CD4-positive, alpha-beta T cell treated with Interleukin-1 beta for 1 hour (primary cell): ENCODE measurements at regions not wholly inside any gene's neighbourhood (a gene's known extent, or its start where the extent isn't known, plus 50 kb on each side); places are given as distances from the start of the nearest gene placed in this dataset.
A peak's percentile ranks its signal among the peaks of the same experiment; 100 is the strongest.
"Not testable (repeated sequence)": the region's sequence is repeated elsewhere in the genome, so short reads cannot be mapped to it uniquely, and the experiment has no call there.

Experiments
- DNase-seq, 2 donors: peaks; one replicate each; pipeline ENCODE4 v3.0.0-alpha.2; 2020 to 2022

DNA sequence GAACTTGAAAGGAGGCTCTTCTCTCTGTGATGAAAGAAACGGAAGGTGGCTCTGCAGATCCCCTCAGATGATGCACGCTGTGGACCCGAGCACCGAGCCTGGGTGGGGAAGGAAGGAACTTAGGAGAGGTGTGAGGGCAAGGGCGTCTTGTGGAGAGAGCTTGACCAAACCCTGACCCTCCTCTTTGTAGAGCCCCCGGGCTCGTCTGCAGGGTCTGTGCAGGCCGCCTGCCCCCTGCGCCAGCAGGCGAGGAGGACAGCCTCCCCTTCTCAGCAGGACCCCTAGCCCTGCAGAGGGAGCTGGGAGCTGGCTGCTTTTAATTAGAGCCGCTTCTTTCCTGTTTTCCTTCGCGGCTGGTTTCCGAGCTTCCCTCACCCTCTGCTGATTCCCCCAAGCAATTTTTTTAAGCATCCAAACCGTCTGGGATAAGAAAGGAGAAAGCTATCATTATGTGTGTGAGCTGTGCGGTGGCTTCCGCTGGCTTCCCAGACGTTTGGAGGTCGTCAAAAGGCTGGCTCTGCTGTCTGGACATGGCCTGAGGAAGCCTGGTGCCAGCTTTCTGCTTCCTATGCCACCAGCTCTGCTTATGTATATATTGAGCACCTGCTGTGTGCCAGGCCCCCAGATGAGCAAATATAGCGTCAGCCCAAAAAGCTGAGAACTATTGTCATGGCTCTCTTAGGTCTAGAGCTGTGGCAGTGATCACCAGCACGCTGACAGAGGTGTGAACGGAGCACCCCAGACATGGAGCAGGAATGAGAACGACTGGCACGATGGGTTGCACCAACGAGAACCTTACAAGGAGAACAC lies 160.2 kb upstream of the IRF2BP2 start:
- DNase-seq: no peak

DNA sequence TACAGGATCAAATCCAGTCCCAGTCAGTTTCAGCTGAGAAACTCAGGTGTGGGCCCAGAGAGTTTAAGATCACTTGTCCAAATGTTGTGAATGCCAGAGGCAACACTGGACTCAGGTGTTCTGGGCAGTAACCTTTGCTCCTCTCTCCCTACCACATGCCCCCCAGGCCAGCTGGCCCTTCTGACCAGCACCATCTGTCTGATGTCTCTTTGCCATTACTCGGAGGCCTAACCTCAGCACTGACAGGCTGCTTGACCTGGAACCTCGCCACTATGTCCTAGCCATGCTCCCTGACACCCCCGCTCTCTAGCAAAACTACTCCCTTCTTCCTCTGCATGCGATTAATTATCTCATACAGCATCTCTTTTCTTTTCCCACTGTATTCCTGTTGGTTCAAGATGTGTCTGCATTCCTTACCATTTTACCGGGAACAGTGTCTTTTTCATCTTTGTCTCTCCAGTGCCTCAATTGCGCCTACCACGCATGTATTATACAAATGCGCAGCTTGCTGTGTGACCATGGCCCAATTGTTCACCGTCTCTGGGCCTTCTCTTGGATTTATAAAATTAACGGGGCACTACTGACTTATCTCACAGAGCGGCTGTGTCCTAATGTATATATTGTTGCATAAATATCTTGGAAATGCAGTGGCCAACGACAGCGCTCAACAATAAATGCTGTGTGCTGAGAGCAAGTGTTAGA lies 159.5 kb upstream of the IRF2BP2 start:
- DNase-seq: no peak

DNA sequence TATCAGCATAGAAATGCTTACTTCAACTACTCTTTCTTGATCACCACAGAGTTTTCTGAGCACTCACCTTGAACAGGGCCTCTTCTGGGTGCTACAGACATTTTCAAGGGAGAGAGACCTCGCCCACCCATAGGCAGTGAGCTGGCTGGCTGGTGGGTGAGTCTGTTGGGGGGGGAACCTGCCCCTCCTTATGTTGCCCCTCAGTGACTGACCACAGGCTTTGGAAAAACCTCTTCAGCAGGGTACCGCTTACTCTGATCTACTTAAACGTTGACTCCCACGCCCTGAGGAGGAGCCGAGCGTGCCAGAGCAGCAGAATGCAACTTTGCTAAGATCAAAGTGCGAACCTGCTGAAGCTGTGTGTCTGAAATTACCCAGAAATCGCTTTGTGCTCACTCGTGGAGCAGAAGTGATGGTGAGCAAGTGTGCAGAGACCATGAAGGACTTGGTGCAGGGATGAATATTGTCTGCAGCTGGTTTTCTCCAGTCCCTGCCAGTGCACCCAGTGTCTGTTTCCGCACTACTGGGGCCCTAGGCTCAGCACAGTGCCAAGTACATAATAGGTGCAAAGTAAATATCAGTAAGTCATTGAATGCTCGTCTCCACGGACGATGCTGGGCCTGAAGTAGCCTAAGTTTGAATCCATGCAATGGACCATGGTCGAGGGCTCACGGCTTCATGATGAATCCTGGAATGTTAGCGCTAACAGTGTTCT lies 158.7 kb upstream of the IRF2BP2 start:
- peak; percentile 27 to 29 for DNase-seq

DNA sequence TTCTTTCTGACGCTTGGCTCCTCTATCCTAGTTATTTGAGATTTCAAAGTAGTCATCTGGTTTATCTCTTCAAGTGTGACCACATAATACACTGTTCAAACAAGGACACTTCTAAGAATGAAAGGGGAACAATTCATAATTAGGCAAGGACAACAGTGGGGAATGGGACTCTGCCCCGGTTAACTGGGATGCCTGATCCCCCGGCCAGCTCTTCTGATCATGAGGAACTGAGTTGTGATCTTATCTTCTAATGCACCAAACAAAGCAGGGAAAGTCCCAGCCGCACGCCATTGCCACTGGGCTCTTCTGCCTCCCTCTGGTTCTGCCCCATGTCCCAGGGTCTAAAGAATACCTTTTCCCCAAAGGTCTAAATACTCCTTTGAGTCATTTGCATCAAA lies 158.2 kb upstream of the IRF2BP2 start:
- DNase-seq: peak; percentile 42 to 44

DNA sequence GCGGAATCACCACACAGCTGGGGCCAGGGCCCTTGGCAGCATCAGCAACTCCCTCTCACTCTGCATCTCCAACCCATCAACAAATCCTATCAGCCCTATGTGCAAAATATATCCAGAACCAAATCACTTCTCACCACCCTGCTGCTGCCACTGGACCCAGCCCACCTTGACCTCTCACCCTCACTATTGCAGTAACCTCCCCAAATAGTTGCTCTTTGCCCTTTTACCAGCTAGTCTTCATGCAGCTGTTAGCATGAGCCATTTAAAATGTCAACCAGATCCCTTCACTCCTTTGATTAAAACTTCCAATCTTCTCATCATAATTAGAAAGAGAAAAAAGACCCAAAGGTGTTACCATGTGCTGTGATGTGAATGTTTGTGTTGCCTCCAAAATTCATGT lies 155.7 kb upstream of the IRF2BP2 start:
- no peak for DNase-seq

DNA sequence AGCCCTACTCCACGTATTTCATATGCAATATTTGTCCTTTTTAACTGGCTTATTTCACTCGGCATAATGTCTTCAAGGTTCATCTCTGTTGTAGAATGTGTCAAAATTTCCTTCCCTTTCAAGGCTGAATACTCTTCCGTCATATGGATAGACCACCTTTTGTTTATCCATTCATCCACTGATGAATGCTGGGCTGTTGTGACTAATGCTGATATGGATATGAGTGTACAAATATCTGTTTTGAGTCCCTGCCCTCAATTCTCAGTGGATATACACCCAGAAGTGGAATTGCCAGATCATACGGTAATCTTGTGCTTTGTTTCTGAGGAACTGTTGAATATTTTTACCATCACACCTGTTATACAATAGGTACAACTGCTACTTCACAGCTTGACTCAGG lies 155.2 kb upstream of the IRF2BP2 start:
- no peak for DNase-seq

DNA sequence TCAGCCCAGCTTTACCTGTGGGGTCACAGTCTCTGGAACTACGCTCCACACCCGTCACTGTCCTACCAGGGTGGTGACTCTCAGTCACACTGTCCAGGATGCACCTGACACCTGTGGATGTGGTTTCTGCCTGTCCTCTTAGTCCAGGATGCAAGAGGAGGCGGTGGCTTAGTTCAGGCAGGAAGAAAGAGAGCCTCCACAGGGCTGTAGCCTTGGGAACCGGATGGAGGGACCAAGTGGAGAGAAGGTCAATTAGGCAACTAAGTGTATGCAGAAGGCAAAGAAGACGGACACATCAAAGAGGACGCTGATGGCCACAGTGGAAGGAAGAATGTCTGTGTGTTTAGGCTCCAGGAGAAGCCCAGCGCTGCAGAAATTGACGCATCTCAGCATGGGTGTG lies 153.9 kb upstream of the IRF2BP2 start:
- DNase-seq: no peak

DNA sequence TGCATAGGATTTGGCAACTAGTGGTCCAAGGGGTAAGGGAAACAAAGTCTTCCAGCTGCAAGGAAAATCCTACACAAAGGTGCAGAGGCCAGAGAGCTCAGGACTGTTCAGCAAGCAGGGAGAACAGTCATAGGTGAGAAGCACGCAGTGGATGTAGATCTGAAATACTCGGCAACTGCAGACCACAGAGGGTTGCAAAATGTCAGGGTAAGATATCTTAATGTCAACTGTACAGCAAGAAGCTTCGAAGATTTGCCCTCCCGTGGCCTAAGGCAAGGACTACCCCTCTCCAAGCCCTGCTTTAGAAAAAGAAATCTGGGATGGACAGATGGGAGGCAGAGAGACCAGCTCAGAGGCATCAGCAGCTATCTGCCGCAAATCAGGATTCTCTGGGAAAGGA lies 153.4 kb upstream of the IRF2BP2 start:
- no peak for DNase-seq

DNA sequence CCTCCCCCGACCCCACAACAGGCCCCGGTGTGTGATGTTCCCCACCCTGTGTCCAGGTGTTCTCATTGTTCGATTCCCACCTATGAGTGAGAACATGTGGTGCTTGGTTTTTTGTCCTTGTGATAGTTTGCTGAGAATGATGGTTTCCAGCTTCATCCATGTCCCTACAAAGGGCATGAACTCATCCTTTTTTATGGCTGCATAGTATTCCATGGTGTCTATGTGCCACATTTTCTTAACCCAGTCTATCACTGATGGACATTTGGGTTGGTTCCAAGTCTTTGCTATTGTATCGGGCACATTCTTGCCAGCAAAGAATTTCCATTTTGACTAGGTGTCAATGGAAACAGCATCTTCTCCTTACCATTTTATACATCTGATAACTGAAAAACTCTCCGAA lies 152.1 kb upstream of the IRF2BP2 start:
- not testable (repeated sequence) for DNase-seq

DNA sequence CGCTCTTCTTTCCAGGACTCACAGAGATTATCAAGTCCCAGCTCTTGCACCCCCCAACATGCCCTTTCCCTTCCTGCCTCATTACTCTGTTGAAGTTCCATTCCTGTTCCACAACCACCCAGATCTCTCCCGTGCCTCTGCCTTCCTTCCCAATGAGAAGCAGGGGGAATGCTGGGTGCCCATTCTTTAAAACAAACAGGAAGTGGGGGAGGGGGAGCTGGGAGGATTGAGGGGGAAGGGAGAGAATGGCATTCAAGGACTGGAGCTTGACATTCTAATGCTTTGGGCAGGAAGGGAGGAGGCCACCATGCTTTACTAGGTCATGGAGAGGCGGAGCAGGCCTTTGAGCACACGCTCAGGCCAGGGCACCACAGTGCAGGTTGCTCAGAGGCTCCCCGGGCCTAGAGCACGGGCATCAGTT lies 150.3 kb upstream of the IRF2BP2 start:
- no peak for DNase-seq

DNA sequence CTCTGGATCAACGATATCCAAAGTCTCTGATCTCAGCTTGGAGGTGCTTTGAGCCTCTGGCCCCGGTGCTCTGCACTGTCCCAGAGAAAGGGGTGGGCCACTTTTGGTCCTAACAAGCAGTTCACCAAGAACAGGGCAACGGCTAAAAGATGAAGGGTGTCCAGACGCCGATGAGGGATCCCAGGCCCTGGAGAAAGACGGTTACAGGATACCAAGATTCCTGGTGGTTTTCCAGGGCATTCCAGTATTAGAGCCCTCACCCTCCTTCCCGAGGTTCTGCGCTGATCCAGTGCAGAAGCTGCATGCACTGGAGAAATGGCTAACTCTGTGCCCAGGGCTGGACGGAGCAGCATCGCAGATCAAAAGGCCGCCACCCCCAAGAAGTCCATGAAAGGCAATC lies 149.9 kb upstream of the IRF2BP2 start:
- no peak for DNase-seq

DNA sequence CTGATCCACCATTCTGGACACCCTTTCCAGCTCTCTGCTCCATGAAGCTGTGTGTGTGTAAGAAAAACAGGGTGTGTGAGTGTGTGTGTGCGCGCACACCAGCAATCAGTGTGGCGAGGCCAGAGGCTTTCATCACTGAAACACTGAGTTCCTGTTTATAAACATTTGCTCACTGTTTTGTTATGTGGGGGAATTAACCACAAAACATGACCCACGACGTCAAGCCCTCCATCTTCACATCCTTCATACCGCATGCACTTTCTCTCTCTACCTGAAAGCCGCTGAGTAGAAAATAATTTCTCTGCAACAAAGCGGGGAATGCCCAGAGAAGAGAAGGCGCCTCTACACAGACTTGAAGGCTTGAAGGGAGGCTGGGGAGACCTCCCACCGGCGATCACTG lies 148.9 kb upstream of the IRF2BP2 start:
- peak; percentile 71 to 73 for DNase-seq

DNA sequence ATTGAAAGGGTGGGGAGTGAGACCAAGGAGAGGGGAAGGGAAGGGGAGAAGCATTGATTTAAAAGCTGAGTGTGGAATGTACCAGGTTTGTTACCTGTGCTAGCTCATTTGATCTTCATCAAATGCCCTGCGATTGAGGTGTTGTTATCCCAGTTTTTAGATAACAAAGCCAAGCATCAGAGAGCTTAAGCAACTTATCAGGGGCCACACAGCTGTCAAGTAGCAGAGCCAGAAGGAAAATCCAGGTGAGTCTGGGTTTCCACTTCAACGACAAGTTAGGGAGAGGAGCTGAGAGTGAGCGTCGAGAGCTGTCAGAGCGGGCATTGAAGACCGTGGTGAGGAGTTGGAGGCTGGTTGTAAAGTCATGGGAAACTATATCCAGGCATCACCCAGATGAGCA lies 146.9 kb upstream of the IRF2BP2 start:
- no peak for DNase-seq

DNA sequence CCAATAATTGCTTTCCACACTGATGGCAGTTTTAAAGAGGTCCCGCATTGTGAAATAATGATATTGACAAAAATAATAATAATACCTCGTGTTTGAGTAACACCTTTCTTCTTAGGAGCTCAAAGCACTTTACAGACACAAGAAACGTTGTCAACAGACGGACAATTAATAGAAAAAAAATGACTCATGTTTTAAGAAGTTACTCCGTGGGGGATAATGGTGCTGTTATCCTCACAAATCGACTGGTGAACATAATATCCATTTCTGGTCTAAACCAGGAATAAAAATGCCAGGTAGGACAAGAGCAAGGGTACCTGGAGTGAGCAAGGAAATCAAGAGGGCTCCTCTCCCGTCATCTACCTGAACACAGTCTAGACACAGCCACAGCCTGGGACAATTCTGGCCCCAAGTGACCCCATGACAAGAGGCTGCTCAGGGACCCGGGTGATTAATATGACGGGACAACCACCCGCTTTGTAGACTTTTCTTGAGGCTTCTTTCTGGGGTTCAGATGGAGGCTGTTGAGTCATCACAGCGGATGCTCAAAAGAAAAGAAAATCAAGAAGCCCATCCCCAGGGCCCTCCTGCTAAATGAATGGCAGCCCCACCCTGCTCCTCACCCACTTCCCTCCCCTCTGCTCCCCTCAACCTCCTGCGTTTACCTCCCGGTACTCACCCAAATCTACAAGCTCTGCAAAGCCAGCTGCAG lies 146.2 kb upstream of the IRF2BP2 start:
- DNase-seq: no peak

DNA sequence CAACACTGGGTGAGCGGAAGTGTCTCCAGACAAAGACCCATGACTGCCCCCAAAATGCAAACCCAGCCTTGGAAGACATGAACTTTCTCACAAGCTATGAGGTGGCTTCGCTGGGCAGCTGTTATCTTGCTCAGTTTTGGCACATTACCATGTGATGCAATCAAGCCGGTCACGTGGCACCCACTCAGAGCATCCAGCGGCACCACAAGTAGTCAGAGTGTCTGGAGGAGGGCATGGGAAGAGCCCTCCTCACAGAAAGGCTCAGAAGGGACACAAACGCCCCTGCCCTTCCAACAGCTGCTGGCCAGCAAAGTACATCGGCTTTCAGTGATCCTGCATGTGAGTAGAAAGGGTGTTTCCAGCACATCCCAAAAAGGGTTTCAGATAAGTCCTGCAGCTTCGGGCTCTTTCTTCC lies 145.5 kb upstream of the IRF2BP2 start:
- peak in 1 of 2 donors; percentile 55 for DNase-seq

DNA sequence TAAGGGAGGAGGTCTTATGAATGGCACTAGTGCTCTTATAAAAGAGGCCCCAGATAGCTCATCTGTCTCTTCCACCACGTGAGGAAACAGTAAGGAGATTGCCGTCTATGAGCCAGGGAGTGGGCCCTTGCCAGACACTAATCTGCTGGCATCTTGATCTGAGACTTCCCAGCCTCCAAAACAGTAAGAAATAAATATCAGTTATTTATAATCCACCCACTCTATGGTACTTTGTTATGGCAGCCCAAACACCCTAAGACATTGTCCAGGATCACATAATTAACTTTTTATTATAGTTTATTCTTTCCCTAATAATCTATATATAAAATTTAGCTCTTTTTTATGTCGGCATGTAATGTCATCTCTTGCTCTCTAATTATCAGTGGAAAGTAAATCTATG lies 144.0 kb upstream of the IRF2BP2 start:
- no peak for DNase-seq

DNA sequence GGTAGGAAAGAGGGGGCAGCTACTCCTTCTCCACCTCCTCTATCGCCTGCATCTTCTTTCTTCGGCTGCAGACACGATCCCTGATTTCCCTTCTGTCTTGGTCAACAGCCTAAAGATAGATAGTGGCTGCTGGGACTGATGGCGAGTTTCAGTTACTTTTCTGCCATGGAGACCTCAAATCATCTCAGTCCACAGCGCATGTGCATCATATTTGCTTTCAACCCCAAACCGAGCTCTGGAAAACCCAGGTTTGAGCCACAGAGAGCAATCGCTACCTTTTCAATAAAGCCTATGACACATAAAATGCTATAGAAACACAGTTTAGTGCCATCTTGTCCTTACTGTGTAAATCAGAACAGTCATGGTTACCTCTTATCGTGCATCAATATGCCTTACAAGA lies 142.9 kb upstream of the IRF2BP2 start:
- no peak for DNase-seq

DNA sequence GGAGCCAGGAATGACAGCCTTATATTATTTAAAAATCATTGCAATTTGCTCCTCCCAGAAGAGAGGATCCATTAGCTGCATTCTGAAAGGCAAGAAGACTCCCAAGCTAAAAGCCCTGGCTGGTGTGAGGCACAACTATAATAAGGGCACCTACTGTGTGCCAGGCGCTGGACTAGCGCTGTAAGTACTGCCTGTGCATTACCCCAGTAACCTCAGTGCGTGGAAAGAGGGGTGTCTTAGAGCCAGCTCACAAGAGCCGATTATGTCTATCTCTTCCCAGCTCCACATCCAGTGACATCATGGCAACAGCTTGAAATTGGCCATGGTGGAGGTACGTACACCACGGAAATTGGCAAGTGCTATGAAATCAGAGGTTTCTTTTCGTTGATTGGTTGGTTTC lies 141.7 kb upstream of the IRF2BP2 start:
- no peak for DNase-seq

DNA sequence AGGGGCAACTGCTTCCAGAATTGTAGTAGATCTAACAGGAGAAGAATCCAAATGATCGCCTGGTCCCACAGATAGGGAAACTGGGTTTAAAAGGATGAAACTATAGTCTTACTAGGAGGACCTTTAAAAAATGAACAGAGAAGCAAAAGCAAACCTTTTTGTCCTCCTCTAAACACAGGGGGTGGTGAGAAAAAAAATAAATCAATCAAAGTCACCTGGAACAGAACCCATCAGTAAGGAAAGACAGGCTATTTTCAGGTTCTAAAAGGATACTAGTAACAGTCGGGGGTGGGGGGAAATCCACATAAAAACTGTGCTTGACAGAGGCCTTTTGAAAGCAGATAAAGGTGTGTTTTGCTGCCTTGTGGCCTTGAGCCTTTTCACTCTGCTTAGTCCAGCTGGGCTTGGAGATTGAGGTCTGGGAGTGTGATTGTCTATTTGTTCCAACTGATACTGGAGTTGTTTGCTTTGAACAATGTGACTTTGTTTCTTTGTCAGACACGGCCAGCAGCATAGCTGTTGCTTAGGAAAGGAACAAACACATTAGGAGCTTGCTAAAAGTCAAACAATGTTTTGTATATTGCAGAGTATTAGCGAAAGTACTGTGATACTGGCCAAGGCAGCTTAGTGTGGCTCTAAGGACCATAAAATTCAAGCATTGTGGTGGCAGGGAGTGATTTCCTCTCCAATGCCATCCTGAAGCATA lies 141.1 kb upstream of the IRF2BP2 start:
- no peak for DNase-seq

DNA sequence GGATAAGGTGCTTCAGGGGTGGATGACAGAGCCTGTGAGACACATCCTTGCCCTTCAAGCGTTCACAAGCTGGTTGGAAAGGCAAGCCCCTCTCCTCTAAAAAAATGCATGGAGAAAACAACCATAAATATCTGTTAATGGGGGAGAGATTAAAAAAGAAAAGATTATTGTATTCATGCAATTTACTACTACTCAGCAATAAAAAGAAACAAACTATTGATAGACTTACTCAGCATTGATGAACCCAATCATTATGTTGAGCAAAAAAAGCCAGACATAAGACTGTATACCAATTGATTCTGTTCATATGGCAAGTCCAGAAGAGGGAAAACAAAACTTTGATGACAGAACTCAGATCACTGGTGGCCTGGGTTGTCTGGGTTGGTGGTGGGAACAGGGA lies 138.7 kb upstream of the IRF2BP2 start:
- no peak for DNase-seq

DNA sequence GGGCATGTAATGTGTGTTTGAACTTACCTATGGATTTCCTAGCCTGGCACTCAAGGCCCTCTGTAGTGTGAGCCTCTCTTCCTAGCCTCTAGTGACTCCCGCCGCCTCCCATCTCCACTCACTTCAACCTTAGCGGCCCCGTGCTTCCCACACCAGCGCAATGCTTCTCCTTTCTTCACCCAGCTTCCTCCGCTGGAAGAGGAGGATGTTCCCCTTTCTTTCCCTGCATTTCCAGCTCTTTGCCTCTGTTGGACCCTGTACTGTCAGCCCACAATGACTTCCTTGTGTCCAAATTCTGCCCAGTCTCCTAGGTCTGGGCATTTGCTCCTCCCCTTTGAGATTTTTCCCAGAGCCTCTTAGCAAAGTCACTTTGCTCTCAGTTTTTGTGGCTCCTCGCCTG lies 138.1 kb upstream of the IRF2BP2 start:
- DNase-seq: no peak

DNA sequence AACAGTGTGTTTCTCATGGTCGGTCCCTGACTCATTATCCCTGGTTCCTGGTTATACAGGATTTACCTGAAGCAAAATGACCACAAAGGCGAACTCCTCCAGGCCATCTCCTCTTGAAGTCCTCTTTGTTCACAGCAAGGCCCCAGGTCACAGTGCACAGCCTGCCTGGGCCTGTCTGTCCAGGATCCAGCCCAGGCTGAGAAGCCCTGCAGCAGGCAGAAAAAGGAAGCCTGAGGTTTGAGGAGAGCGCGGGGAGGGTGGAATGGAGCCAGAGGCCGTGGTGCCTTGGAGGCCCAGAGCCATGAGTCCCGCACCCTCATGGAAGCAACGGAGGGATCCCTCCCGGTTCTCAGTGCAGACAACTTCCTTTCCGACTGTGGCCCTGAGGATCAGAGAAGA lies 136.8 kb upstream of the IRF2BP2 start:
- DNase-seq: no peak
